ENCODE measurements at regions not wholly inside any gene's neighbourhood (a gene's known extent, or its start where the extent isn't known, plus 50 kb on each side); places are given as distances from the start of the nearest gene placed in this dataset.

DNA sequence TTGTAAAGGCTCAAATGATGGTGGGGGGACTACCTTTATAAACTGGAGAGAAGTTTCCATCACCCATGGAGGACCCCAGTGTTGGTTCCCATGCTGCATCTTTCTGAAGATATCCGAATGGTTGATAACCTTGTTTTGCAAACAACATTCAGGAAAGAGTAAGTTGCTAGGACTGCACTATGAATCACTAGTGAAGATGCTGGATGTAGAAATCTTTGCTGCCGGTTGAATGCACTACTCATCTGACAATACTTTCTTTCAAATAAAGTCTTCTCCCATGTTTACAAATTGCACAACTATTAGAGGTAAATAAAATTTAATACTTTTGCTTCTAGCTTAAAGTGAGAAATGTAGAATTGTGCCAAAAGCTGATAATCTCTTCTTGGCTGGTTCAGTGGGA, 198.4 kb upstream of the SLITRK6 start:
- no peak for TF ChIP-seq YY1 (IDR thresholded peaks at IDR 0.05)
- TF ChIP-seq FOXA1 (IDR thresholded peaks at IDR 0.05), result no peak
- TF ChIP-seq, protein P1, sequence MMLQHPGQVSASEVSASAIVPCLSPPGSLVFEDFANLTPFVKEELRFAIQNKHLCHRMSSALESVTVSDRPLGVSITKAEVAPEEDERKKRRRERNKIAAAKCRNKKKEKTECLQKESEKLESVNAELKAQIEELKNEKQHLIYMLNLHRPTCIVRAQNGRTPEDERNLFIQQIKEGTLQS (IDR thresholded peaks at IDR 0.05), result no peak
- TF ChIP-seq HNF4G (IDR thresholded peaks at IDR 0.05), result no peak
- TF ChIP-seq, protein P2, sequence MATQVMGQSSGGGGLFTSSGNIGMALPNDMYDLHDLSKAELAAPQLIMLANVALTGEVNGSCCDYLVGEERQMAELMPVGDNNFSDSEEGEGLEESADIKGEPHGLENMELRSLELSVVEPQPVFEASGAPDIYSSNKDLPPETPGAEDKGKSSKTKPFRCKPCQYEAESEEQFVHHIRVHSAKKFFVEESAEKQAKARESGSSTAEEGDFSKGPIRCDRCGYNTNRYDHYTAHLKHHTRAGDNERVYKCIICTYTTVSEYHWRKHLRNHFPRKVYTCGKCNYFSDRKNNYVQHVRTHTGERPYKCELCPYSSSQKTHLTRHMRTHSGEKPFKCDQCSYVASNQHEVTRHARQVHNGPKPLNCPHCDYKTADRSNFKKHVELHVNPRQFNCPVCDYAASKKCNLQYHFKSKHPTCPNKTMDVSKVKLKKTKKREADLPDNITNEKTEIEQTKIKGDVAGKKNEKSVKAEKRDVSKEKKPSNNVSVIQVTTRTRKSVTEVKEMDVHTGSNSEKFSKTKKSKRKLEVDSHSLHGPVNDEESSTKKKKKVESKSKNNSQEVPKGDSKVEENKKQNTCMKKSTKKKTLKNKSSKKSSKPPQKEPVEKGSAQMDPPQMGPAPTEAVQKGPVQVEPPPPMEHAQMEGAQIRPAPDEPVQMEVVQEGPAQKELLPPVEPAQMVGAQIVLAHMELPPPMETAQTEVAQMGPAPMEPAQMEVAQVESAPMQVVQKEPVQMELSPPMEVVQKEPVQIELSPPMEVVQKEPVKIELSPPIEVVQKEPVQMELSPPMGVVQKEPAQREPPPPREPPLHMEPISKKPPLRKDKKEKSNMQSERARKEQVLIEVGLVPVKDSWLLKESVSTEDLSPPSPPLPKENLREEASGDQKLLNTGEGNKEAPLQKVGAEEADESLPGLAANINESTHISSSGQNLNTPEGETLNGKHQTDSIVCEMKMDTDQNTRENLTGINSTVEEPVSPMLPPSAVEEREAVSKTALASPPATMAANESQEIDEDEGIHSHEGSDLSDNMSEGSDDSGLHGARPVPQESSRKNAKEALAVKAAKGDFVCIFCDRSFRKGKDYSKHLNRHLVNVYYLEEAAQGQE (IDR thresholded peaks at IDR 0.05), result no peak
- no peak for TF ChIP-seq TAF1 (conservative IDR thresholded peaks at IDR 0.05)
- no peak for TF ChIP-seq SP1 (IDR thresholded peaks at IDR 0.05)
- TF ChIP-seq JUND (IDR thresholded peaks at IDR 0.05), result no peak
- TF ChIP-seq HNF4A (conservative IDR thresholded peaks at IDR 0.05), result no peak
- TF ChIP-seq, protein P3, sequence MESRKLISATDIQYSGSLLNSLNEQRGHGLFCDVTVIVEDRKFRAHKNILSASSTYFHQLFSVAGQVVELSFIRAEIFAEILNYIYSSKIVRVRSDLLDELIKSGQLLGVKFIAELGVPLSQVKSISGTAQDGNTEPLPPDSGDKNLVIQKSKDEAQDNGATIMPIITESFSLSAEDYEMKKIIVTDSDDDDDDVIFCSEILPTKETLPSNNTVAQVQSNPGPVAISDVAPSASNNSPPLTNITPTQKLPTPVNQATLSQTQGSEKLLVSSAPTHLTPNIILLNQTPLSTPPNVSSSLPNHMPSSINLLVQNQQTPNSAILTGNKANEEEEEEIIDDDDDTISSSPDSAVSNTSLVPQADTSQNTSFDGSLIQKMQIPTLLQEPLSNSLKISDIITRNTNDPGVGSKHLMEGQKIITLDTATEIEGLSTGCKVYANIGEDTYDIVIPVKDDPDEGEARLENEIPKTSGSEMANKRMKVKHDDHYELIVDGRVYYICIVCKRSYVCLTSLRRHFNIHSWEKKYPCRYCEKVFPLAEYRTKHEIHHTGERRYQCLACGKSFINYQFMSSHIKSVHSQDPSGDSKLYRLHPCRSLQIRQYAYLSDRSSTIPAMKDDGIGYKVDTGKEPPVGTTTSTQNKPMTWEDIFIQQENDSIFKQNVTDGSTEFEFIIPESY (IDR thresholded peaks at IDR 0.05), result no peak
- TF ChIP-seq, protein P4, sequence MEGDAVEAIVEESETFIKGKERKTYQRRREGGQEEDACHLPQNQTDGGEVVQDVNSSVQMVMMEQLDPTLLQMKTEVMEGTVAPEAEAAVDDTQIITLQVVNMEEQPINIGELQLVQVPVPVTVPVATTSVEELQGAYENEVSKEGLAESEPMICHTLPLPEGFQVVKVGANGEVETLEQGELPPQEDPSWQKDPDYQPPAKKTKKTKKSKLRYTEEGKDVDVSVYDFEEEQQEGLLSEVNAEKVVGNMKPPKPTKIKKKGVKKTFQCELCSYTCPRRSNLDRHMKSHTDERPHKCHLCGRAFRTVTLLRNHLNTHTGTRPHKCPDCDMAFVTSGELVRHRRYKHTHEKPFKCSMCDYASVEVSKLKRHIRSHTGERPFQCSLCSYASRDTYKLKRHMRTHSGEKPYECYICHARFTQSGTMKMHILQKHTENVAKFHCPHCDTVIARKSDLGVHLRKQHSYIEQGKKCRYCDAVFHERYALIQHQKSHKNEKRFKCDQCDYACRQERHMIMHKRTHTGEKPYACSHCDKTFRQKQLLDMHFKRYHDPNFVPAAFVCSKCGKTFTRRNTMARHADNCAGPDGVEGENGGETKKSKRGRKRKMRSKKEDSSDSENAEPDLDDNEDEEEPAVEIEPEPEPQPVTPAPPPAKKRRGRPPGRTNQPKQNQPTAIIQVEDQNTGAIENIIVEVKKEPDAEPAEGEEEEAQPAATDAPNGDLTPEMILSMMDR (IDR thresholded peaks at IDR 0.05; ENCODE audit: low read depth, low read length, missing input control), result no peak
- no peak for TF ChIP-seq RAD21 (IDR thresholded peaks at IDR 0.05)
- TF ChIP-seq RXRA (IDR thresholded peaks at IDR 0.05), result no peak
- TF ChIP-seq, protein P5, sequence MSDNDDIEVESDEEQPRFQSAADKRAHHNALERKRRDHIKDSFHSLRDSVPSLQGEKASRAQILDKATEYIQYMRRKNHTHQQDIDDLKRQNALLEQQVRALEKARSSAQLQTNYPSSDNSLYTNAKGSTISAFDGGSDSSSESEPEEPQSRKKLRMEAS (IDR thresholded peaks at IDR 0.05), result no peak
- no peak for TF ChIP-seq GABPA (IDR thresholded peaks at IDR 0.05 in 1 of 2, conservative IDR thresholded peaks at IDR 0.05 in 1 of 2)
- no peak for TF ChIP-seq NR2F2 (IDR thresholded peaks at IDR 0.05)
- no peak for TF ChIP-seq EGR1 (IDR thresholded peaks at IDR 0.05; ENCODE audit: low read depth in 2 of 2)
- no peak for TF ChIP-seq FOXA2 (IDR thresholded peaks at IDR 0.05)
- Histone ChIP-seq H3K4me3 (ENCODE audit: low read depth in 1 of 3, low read length in 3 of 3) (no peak overlapping the region), H3K9ac (ENCODE audit: low read depth in 1 of 2, low read length in 2 of 2) (no peak overlapping the region), H3K27me3 (ENCODE audit: control insufficient read depth in 4 of 4, insufficient read depth in 4 of 4, low read length in 3 of 4) (no peaks in the 10 kb centered on the region), H3K9me3 (ENCODE audit: control insufficient read depth in 4 of 4, low read length in 3 of 4) (no peaks in the 10 kb centered on the region), H3K36me3 (ENCODE audit: control insufficient read depth in 4 of 4, insufficient read depth in 3 of 4, low read depth in 1 of 4, low read length in 3 of 4) (no peaks in the 10 kb centered on the region), H3K4me1 (ENCODE audit: control insufficient read depth in 4 of 4, insufficient read depth in 4 of 4, low read length in 3 of 4) (no peaks in the 10 kb centered on the region), H3K27ac (ENCODE audit: low read depth in 1 of 2, low read length in 2 of 2) (no peak overlapping the region)
- 67% methylated on average over 2 of the region's 2 CpGs for WGBS
- DNase-seq (ENCODE audit: low spot score), result no peak

All from liver (tissue), 8 donors.